HL-60 (cell line): ENCODE measurements at regions not wholly inside any gene's neighbourhood (a gene's known extent, or its start where the extent isn't known, plus 50 kb on each side); places are given as distances from the start of the nearest gene placed in this dataset.

Experiments used
- DNase-seq, 2 experiments: peaks; one replicate each; pipeline ENCODE4 v3.0.0-alpha.2; 2010 to 2020; ENCODE audit warnings: low read depth in 1 of 2, low spot score in 1 of 2
- H3K27ac ChIP-seq: fragments of 250-450 bp; sonication (Bioruptor Pico); replicated peaks from 2 replicates; pipeline ENCODE4 v1.5.1; 2020; ENCODE audit warnings: mild to moderate bottlenecking, moderate library complexity
- H3K27me3 ChIP-seq: fragments of 250-450 bp; sonication (Bioruptor Pico); 2 replicates; pipeline ENCODE4 v1.5.1; 2021; ENCODE audit warnings: mild to moderate bottlenecking, moderate library complexity; ENCODE audit not compliant: insufficient read depth, poor library complexity, severe bottlenecking
- H3K4me3 ChIP-seq: replicated peaks from 2 replicates; pipeline ENCODE4 v1.5.1; 2011; ENCODE audit warnings: mild to moderate bottlenecking, control low read depth, low read length; ENCODE audit not compliant: insufficient read depth
- GABPA ChIP-seq: IDR thresholded peaks from 2 replicates; pipeline ENCODE4 v1.6.1; 2012; ENCODE audit warnings: low read depth
- POLR2AphosphoS5 ChIP-seq: IDR thresholded peaks from 2 replicates; pipeline ENCODE4 v1.6.1; 2012; ENCODE audit warnings: low read depth
- SPI1 ChIP-seq: IDR thresholded peaks from 2 replicates; pipeline ENCODE4 v1.6.1; 2012; ENCODE audit warnings: low read depth, mild to moderate bottlenecking, borderline replicate concordance
- TF ChIP-seq, protein P1 (sequence below): IDR thresholded peaks from 2 replicates; pipeline ENCODE4 v1.6.1; 2012; ENCODE audit warnings: low read depth; ENCODE audit not compliant: insufficient replicate concordance
- TF ChIP-seq, protein P2 (sequence below): IDR thresholded peaks from one replicate; pipeline ENCODE4 v1.5.1; 2011; ENCODE audit warnings: low read length, control low read depth, inconsistent platforms; ENCODE audit not compliant: insufficient read depth

DNA sequence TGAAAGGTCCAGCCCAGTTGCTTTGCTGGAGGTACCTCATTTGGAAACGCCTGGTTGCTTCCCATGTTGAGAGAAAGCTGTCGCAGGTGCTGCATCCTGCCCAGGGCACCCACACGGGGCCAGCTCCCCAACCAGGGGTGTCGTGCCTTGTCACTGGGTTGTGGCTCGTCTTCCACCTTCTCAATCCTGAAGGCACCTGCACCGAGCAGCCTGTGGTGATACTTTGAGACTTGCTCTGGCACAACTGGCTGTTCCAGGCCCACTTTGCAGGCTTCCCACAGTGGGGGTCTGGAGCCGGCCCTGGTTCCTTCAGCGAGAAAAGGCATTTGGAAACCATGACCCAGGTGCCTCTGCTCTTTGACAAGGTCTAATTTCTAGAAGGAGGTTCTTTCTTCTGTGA is 197.3 kb upstream of the PPP2R2D start:
- TF ChIP-seq GABPA (no peak), SPI1 (no peak), POLR2AphosphoS5 (no peak)
- TF ChIP-seq, protein P1, sequence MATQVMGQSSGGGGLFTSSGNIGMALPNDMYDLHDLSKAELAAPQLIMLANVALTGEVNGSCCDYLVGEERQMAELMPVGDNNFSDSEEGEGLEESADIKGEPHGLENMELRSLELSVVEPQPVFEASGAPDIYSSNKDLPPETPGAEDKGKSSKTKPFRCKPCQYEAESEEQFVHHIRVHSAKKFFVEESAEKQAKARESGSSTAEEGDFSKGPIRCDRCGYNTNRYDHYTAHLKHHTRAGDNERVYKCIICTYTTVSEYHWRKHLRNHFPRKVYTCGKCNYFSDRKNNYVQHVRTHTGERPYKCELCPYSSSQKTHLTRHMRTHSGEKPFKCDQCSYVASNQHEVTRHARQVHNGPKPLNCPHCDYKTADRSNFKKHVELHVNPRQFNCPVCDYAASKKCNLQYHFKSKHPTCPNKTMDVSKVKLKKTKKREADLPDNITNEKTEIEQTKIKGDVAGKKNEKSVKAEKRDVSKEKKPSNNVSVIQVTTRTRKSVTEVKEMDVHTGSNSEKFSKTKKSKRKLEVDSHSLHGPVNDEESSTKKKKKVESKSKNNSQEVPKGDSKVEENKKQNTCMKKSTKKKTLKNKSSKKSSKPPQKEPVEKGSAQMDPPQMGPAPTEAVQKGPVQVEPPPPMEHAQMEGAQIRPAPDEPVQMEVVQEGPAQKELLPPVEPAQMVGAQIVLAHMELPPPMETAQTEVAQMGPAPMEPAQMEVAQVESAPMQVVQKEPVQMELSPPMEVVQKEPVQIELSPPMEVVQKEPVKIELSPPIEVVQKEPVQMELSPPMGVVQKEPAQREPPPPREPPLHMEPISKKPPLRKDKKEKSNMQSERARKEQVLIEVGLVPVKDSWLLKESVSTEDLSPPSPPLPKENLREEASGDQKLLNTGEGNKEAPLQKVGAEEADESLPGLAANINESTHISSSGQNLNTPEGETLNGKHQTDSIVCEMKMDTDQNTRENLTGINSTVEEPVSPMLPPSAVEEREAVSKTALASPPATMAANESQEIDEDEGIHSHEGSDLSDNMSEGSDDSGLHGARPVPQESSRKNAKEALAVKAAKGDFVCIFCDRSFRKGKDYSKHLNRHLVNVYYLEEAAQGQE = no peak
- TF ChIP-seq, protein P2, sequence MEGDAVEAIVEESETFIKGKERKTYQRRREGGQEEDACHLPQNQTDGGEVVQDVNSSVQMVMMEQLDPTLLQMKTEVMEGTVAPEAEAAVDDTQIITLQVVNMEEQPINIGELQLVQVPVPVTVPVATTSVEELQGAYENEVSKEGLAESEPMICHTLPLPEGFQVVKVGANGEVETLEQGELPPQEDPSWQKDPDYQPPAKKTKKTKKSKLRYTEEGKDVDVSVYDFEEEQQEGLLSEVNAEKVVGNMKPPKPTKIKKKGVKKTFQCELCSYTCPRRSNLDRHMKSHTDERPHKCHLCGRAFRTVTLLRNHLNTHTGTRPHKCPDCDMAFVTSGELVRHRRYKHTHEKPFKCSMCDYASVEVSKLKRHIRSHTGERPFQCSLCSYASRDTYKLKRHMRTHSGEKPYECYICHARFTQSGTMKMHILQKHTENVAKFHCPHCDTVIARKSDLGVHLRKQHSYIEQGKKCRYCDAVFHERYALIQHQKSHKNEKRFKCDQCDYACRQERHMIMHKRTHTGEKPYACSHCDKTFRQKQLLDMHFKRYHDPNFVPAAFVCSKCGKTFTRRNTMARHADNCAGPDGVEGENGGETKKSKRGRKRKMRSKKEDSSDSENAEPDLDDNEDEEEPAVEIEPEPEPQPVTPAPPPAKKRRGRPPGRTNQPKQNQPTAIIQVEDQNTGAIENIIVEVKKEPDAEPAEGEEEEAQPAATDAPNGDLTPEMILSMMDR = no peak
- DNase-seq = no peak

DNA sequence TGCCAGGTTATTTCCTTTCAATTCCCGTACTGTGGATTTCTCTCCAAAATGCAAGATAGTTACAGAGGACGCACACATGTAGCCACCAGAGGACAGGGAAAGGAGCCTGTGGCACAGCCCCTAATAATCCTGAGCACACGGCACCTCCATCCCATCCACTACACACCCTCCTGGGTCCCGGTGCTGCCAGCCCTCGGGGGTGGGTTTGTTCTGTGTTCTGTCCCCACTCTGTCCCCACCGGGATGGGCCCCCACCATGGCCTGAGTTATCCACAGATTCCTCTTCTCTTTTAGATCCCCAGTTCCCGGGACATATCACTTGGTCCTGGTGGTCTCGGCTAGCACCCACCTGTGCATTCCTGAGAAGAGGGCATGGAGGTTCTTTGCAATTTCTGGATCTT is 196.9 kb upstream of the PPP2R2D start:
- no peak for DNase-seq
- Histone ChIP-seq H3K27me3 (no peaks in the 10 kb centered on the region), H3K4me3 (no peak overlapping the region), H3K27ac (no peak overlapping the region)
- TF ChIP-seq POLR2AphosphoS5 = no peak
- TF ChIP-seq, protein P1 = no peak
- TF ChIP-seq, protein P2 = no peak
- no peak for TF ChIP-seq GABPA
- TF ChIP-seq SPI1 = no peak

More for the DNA sequence above, 197.3 kb upstream of the PPP2R2D start:
- no peaks in the 10 kb centered on the region for H3K27me3 ChIP-seq
- H3K27ac ChIP-seq = no peak overlapping the region
- no peak overlapping the region for H3K4me3 ChIP-seq

DNA sequence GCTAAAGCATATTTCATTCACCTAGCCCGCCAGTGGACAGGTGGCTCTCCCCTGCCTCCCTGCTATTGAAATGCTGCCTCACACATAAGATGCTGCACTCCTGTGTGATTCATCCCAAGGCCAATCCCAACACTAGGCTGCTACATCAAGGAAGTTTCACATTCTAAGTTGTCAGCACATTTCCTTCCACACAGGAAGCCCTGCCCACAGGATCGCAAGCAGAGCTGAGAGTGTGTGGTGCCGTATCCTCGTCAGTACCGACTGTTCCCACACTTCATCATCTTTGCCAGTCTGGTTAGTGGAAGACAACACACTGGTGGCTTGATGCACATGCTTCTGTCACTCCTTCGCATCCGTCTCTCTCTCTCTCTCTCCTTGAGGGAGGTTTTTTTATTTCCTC is 194.3 kb upstream of the PPP2R2D start:
- Histone ChIP-seq H3K4me3 (no peak overlapping the region), H3K27me3 (no peaks in the 10 kb centered on the region), H3K27ac (no peak overlapping the region)
- TF ChIP-seq, protein P1 = no peak
- TF ChIP-seq POLR2AphosphoS5 (no peak), SPI1 (no peak), GABPA (no peak)
- TF ChIP-seq, protein P2 = no peak
- no peak for DNase-seq
